ENCODE measurements at regions not wholly inside any gene's neighbourhood (a gene's known extent, or its start where the extent isn't known, plus 50 kb on each side); places are given as distances from the start of the nearest gene placed in this dataset.

- DNase-seq (ENCODE audit: low spot score): no peak
Observed at GRCh38 chr19:30784850-30785457, 412.8 kb downstream of the ZNF536 start.

DNA sequence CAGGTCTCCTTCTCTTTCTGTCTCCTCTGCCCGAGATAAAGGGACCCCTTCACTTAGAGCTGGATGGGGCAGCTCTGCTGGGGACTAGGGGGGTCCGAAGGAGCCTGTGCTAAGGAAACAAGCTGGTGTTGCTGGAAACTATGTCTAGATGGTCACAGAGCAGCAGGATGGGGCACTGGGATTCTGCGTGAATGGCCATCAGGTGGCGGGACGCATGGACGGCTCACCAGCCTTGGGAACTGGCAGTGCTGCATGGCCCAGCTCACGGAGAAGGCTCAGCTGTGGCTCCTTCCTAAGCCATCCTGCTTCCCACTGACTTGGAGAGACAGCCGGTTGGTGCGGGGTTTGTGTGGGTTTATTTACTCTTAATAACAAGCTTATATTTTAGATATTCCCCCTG, 411.8 kb downstream of the ZNF536 start:
- no peak for DNase-seq (ENCODE audit: low spot score)

DNA sequence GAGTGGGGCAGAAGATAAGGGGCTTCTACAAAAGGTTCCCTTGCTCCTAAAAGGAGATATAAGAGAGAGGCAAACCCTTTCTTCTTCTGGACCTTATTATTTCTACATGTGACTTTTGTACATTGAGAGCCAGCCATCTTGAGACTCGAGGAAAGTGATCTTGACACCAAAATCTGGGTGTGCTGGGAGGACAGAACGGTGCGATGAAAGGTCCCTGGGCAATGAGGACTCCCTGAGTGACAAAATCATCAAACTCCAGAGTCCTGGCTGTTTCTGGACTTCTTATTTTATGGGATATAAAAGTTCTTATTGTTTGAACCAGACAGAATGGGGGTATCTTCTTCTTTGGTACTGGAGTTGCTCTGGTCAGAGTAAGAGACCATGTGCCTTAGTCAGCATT, 411.0 kb downstream of the ZNF536 start:
- no peak for DNase-seq (ENCODE audit: low spot score)

- no peak for DNase-seq (ENCODE audit: low spot score)
Observed at GRCh38 chr19:30781519-30781918, 409.3 kb downstream of the ZNF536 start.

GRCh38 chr19:30781047-30781446, 408.9 kb downstream of the ZNF536 start:
- no peak for DNase-seq (ENCODE audit: low spot score)

DNA sequence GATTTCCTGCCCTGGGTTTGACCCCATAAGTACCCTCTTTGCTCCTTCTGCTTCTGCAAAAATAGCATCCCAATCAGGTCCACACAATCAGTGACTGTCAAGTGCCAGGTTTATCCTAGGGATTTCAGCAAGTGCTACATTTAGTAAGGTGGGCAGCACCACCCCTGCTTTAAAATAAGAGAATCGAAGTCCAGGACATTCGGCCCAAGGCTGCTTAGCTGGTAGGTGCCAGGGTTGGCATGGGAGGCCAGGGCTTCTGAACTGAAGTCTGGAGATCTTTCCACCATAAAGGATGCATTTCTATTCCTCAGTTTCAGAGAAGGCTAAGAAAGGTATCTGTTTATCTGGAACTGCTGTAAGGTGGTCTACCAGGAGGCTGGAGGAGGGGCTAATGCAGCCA, 408.3 kb downstream of the ZNF536 start:
- DNase-seq (ENCODE audit: low spot score): no peak

- DNase-seq (ENCODE audit: low spot score): peak; percentile 67
Observed at GRCh38 chr19:30780032-30780431, 407.8 kb downstream of the ZNF536 start.

GRCh38 chr19:30778961-30779715, 407.0 kb downstream of the ZNF536 start:
- no peak for DNase-seq (ENCODE audit: low spot score)

GRCh38 chr19:30778061-30778460, 405.9 kb downstream of the ZNF536 start:
- no peak for DNase-seq (ENCODE audit: low spot score)

GRCh38 chr19:30775956-30776355, 403.8 kb downstream of the ZNF536 start:
- DNase-seq (ENCODE audit: low spot score): no peak

DNA sequence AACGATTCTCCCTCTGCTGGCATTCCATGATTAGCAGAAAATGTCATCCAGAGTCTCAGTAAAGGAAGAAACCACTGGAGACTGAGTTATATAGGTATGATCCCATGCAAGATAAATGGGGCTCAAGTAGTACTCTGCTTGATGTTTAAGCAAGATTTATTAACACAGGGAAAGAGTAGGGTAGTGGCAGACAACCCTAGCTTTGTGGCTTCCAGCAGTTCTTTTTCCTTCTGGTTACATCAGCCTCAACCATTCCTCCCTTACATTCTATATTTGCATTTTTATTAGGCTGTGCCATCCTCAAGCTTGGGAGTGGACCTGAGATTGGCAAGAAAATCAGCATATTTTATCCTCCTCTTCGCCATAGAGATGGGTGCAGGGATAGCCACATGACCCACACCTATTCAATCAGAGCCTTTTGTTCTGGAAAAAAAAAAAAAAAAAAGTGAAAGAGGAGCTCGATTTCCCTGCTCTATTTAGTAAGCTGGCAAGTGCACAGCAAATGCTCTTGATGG, 402.1 kb downstream of the ZNF536 start:
- DNase-seq (ENCODE audit: low spot score): no peak

DNA sequence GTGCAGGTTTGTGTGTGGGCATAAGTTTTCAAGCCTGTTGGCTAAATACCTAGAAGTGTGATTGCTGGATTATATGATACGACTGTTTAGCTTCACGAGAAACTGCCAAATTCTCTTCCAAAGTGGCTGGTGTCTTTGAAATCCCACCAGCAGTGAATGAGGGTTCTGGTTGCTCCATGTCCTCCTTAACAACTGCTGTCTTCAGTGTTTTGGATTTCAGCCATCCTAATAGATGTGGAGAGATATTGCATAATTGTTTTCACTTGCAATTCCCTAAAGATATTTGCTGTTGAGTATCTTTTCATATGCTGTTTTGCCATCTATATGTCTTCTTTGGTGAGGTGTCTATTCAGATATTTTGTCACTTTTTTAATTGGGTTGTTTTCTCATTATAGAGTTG, 390.5 kb downstream of the ZNF536 start:
- no peak for DNase-seq (ENCODE audit: low spot score)

DNA sequence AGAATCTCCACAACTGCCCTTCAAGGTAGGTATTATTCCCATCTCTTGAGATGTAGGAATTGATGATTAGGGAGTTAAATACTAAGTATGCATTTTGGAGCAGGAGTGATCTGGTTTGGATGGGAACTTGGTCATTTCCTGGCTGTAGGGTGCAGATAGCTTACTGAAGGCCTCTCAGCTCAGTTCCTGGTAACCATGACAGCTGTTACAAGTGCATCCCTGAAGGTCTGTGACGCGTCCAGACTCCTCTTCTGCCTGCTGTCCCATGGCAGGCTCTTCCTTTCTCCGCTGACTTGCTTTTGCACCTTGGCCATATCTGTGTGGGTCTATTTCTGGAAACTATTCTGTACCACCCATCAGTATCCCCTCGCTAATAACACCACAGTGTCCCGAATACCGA, 387.8 kb downstream of the ZNF536 start:
- DNase-seq (ENCODE audit: low spot score): no peak

DNA sequence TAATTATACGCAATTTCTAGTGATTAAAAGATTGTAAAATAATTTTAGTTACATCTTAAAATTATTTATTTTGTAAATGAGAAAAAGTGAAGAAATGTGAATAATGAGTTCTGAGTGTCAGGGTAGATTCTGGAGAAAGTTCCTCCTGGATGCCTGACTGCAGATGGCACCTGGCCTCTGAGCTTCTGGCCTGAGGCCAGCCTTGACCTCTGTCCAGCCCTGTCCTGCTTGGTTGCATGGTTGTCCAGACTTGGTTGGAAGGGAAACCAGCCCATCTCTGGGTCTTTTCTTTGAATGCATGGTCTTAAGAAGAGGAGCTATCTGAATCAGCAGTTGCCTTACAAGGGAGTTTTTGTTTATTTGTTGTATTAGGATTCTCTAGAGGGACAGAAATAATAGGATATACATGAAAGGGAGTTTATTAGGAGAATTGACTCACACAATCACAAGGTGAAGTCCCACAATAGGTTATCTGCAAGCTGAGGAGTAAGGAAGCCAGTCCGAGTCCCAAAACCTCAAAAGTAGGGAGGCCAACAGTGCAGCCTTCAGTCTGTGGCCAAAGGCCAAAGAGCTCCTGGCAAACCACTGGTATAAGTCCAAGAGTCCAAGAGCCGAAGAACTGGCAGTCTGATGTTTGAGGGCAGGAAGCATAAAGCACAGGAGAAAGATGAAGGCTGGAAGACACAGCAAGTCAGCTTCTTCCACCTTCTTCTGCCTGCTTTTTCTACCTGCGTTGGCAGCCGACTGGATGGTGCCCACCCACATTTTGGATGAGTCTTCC, 385.8 kb downstream of the ZNF536 start:
- DNase-seq (ENCODE audit: low spot score): no peak

- DNase-seq (ENCODE audit: low spot score): no peak
Observed at GRCh38 chr19:30757104-30757836, 385.1 kb downstream of the ZNF536 start.

GRCh38 chr19:30755581-30755980, 383.4 kb downstream of the ZNF536 start:
- DNase-seq (ENCODE audit: low spot score): no peak

GRCh38 chr19:30754162-30754561, 382.0 kb downstream of the ZNF536 start:
- DNase-seq (ENCODE audit: low spot score): no peak

GRCh38 chr19:30752876-30753275, 380.7 kb downstream of the ZNF536 start:
- DNase-seq (ENCODE audit: low spot score): no peak

DNA sequence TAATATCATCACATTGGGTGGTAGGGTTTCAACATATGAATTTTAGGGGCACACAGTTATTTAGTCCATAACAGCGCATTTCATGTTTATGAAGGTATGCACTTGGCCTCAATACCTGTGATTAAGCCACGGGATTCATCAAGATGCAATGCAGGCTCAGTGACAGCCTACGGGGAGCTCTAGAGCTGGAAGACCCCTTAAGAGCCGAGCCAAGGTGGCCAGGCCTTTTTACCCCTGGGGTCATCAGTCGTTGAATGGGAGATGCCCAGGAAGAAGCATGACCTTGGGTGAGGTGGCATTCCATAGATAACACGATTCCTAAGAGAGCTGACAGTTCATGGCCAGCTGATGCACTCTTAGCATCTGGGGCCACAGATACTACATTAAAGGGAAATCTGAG, 380.0 kb downstream of the ZNF536 start:
- DNase-seq (ENCODE audit: low spot score): no peak

- DNase-seq (ENCODE audit: low spot score): no peak
Observed at GRCh38 chr19:30745476-30745985, 373.3 kb downstream of the ZNF536 start.

DNA sequence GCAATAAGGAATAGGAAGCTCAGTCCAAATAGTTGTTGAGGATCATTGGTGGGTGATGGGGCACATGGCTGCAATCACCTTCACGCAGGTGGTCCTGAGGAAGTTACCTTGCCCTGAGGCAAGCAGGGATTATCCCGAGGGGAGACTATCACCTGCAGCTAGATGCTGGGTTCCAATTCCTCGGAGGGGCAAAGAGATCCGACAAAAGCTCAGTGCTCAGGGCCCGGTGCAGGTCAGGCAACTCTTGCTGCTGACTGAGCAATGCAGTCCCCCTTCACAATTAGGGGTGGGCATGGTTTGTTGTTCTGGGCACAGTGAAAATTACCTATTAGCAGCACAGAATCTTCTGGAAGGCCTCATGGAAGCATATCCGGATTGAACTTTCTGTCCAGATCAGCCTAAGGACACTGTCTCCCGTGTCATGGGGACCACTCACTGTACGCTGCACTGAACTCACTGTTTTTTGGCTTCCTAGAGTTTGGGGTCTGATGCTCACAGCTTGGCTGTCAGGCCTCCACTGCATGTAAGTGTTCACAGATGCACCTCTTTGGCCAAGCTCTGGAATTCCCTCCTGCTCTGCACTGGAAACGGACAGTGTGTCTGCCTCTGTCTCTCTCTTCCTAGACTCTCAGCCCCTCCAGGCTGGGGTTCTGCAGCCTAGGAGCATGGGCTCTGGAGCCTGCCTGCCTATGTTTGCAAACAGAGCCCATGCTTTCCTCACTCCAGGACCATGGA, 372.7 kb downstream of the ZNF536 start:
- DNase-seq (ENCODE audit: low spot score): no peak
